Loucy (cell line): ENCODE measurements at regions not wholly inside any gene's neighbourhood (a gene's known extent, or its start where the extent isn't known, plus 50 kb on each side); places are given as distances from the start of the nearest gene placed in this dataset.

Source experiments
- CTCF ChIP-seq: fragments of 200-600 bp; sonication (generic); conservative IDR thresholded peaks from 2 replicates; pipeline ENCODE4 v1.5.1; 2014; ENCODE audit warnings: mild to moderate bottlenecking, antibody characterized with exemption, low read length
- EZH2phosphoT487 ChIP-seq: fragments of 200-600 bp; IDR thresholded peaks from 2 replicates; pipeline ENCODE4 v1.6.1; 2018; ENCODE audit warnings: antibody characterized with exemption, mild to moderate bottlenecking, moderate library complexity, borderline replicate concordance

GRCh38 chr10:8873310-8873709 is 818.8 kb downstream of the GATA3 start:
- TF ChIP-seq CTCF (peak; percentile 34; the same call in 1 of the 2 replicates), EZH2phosphoT487 (no peak)
